ENCODE measurements at regions not wholly inside any gene's neighbourhood (a gene's known extent, or its start where the extent isn't known, plus 50 kb on each side); places are given as distances from the start of the nearest gene placed in this dataset.
"Not testable (repeated sequence)": the region's sequence is repeated elsewhere in the genome, so short reads cannot be mapped to it uniquely, and the experiment has no call there.

DNA sequence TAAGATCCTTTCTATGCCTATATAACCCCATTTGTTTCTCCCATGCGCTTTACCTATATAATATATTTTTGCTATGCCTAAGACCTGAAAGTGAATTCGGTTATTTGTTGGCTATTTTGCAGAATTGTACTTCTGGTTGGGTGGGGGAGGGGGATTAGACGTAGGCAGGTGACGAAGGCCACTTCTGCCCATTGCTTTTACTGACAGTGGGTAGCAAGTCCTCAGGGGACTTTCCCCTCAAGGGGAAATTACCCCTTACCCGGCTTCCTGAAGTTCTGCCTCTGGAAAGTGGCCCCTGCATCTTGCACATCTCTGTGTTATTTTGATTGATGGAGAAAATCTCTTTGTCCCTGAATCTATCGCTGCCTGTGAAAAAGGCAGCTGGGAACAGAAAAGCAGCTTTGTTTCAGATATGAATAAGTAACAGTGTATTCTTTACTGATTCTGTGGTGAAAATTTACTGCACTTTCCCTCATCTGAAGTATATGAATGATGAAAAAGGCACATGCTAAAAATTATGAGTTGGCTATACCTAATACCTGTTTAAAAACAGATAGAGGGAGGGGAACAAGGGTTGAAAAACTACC lies 133.9 kb downstream of the UTRN start:
- Histone ChIP-seq H3K4me2 (ENCODE audit: low read depth, low read length) (no peak overlapping the region), H3K79me2 (ENCODE audit: low read length) (no peaks in the 10 kb centered on the region), H3K9me2 (replicated peaks; ENCODE audit: insufficient read depth, low read length) (no peaks in the 10 kb centered on the region), H2AFZ (ENCODE audit: low read length) (no peak overlapping the region), H4K20me1 (ENCODE audit: insufficient read depth, low read length) (no peaks in the 10 kb centered on the region), H3K9ac (ENCODE audit: low read length) (no peak overlapping the region), H3K27ac (ENCODE audit: low read length) (no peak overlapping the region), H3K9me3 (replicated peaks; ENCODE audit: insufficient read depth, low read length) (no peaks in the 10 kb centered on the region), H3K27me3 (replicated peaks; ENCODE audit: insufficient read depth, low read length) (no peaks in the 10 kb centered on the region), H3F3A (ENCODE audit: insufficient read depth, low read length) (no peaks in the 10 kb centered on the region), H3K4me3 (ENCODE audit: low read length) (no peak overlapping the region), H3K36me3 (replicated peaks; ENCODE audit: insufficient read depth, low read length) (no peaks in the 10 kb centered on the region), H3K4me1 (ENCODE audit: low read length) (no peaks in the 10 kb centered on the region)
- TF ChIP-seq EZH2phosphoT487 (IDR thresholded peaks at IDR 0.05; ENCODE audit: low read length), result no peak
- TF ChIP-seq, protein P1, sequence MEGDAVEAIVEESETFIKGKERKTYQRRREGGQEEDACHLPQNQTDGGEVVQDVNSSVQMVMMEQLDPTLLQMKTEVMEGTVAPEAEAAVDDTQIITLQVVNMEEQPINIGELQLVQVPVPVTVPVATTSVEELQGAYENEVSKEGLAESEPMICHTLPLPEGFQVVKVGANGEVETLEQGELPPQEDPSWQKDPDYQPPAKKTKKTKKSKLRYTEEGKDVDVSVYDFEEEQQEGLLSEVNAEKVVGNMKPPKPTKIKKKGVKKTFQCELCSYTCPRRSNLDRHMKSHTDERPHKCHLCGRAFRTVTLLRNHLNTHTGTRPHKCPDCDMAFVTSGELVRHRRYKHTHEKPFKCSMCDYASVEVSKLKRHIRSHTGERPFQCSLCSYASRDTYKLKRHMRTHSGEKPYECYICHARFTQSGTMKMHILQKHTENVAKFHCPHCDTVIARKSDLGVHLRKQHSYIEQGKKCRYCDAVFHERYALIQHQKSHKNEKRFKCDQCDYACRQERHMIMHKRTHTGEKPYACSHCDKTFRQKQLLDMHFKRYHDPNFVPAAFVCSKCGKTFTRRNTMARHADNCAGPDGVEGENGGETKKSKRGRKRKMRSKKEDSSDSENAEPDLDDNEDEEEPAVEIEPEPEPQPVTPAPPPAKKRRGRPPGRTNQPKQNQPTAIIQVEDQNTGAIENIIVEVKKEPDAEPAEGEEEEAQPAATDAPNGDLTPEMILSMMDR (IDR thresholded peaks at IDR 0.05; ENCODE audit: low read length), result no peak
- no peak for DNase-seq

DNA sequence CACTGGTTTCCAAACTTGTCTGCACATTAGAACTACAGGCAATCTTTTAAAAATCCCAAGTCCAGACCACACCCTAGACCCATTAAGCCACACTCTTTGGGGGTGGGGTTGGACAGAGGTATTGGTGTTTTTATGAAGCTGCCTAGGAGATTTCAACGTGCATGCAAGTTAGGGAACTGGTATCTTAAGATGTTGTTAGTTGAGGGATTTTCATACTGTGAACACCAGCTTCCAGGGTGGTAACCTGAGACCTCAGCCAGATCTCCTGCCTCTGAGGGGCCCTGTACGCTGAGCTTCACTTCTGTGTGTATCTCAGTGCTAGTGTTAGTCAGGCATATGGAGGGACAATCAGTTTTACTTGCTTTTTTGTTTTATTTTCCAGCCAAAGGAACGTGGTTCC lies 138.0 kb downstream of the UTRN start:
- Histone ChIP-seq H3K4me2 (ENCODE audit: low read depth, low read length) (no peak overlapping the region), H3K9me2 (replicated peaks; ENCODE audit: insufficient read depth, low read length) (no peaks in the 10 kb centered on the region), H3K27me3 (replicated peaks; ENCODE audit: insufficient read depth, low read length) (no peaks in the 10 kb centered on the region), H3K36me3 (replicated peaks; ENCODE audit: insufficient read depth, low read length) (no peaks in the 10 kb centered on the region), H3K9me3 (replicated peaks; ENCODE audit: insufficient read depth, low read length) (no peaks in the 10 kb centered on the region), H3K4me1 (ENCODE audit: low read length) (no peaks in the 10 kb centered on the region), H3K4me3 (ENCODE audit: low read length) (no peak overlapping the region), H3K9ac (ENCODE audit: low read length) (no peak overlapping the region), H2AFZ (ENCODE audit: low read length) (no peak overlapping the region), H4K20me1 (ENCODE audit: insufficient read depth, low read length) (no peaks in the 10 kb centered on the region), H3F3A (ENCODE audit: insufficient read depth, low read length) (no peaks in the 10 kb centered on the region), H3K79me2 (ENCODE audit: low read length) (no peaks in the 10 kb centered on the region), H3K27ac (ENCODE audit: low read length) (no peak overlapping the region)
- TF ChIP-seq, protein P1 (IDR thresholded peaks at IDR 0.05; ENCODE audit: low read length), result no peak
- no peak for TF ChIP-seq EZH2 (optimal IDR thresholded peaks at IDR 0.05; ENCODE audit: low read depth, low read length)
- TF ChIP-seq EZH2phosphoT487 (IDR thresholded peaks at IDR 0.05; ENCODE audit: low read length), result no peak
- no peak for DNase-seq

DNA sequence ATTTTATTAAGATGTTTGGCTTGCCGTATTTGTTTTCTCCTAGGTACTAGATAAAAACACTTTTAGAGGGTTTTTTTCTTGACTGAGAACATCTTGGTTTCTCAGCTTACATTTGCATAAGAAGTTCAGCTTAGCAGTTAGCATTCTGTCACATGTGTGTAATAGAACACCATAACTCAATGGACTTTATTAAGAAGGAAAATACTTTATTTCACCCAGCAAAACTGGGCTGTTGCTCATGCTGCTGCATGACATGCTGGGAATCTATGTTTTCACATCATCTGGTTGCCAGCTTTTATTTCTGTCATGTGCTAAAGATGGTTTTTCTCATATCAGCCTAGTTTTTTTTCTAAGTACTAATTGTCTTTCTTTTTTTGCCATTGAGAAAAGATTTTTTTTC lies 144.6 kb downstream of the UTRN start:
- no peak overlapping the region for H3K9ac ChIP-seq (ENCODE audit: low read length)
- H3K9me3 ChIP-seq (replicated peaks; ENCODE audit: insufficient read depth, low read length), result no peaks in the 10 kb centered on the region
- H3K36me3 ChIP-seq (replicated peaks; ENCODE audit: insufficient read depth, low read length), result no peaks in the 10 kb centered on the region
- no peaks in the 10 kb centered on the region for H3K27me3 ChIP-seq (replicated peaks; ENCODE audit: insufficient read depth, low read length)
- no peaks in the 10 kb centered on the region for H3F3A ChIP-seq (ENCODE audit: insufficient read depth, low read length)
- H3K9me2 ChIP-seq (replicated peaks; ENCODE audit: insufficient read depth, low read length), result no peaks in the 10 kb centered on the region
- no peak overlapping the region for H3K4me2 ChIP-seq (ENCODE audit: low read depth, low read length)
- H3K27ac ChIP-seq (ENCODE audit: low read length), result no peak overlapping the region
- no peaks in the 10 kb centered on the region for H3K79me2 ChIP-seq (ENCODE audit: low read length)
- no peaks in the 10 kb centered on the region for H4K20me1 ChIP-seq (ENCODE audit: insufficient read depth, low read length)
- no peak overlapping the region for H2AFZ ChIP-seq (ENCODE audit: low read length)
- no peaks in the 10 kb centered on the region for H3K4me1 ChIP-seq (ENCODE audit: low read length)
- TF ChIP-seq EZH2 (optimal IDR thresholded peaks at IDR 0.05; ENCODE audit: low read depth, low read length), result no peak
- TF ChIP-seq, protein P1 (IDR thresholded peaks at IDR 0.05; ENCODE audit: low read length), result no peak
- TF ChIP-seq EZH2phosphoT487 (IDR thresholded peaks at IDR 0.05; ENCODE audit: low read length), result no peak
- no peak overlapping the region for H3K4me3 ChIP-seq (ENCODE audit: low read length)
- DNase-seq, result no peak

DNA sequence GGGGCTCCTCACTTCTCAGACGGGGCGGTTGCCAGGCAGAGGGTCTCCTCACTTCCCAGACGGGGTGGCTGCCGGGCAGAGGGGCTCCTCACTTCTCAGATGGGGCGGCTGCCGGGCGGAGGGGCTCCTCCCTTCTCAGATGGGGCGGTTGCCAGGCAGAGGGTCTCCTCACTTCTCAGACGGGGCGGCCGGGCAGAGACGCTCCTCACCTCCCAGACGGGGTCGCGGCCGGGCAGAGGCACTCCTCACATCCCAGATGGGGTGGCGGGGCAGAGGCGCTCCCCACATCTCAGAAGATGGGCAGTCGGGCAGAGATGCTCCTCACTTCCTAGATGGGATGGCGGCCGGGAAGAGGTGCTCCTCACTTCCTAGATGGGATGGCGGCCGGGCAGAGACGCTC lies 148.3 kb downstream of the UTRN start:
- not testable (repeated sequence) for H3K9me3 ChIP-seq (replicated peaks; ENCODE audit: insufficient read depth, low read length); H3K9me2 ChIP-seq (replicated peaks; ENCODE audit: insufficient read depth, low read length); H3K4me3 ChIP-seq (ENCODE audit: low read length); H3F3A ChIP-seq (ENCODE audit: insufficient read depth, low read length); H3K36me3 ChIP-seq (replicated peaks; ENCODE audit: insufficient read depth, low read length); H2AFZ ChIP-seq (ENCODE audit: low read length); H3K9ac ChIP-seq (ENCODE audit: low read length); H3K27ac ChIP-seq (ENCODE audit: low read length); H3K4me2 ChIP-seq (ENCODE audit: low read depth, low read length); H4K20me1 ChIP-seq (ENCODE audit: insufficient read depth, low read length); H3K79me2 ChIP-seq (ENCODE audit: low read length); H3K27me3 ChIP-seq (replicated peaks; ENCODE audit: insufficient read depth, low read length); H3K4me1 ChIP-seq (ENCODE audit: low read length); DNase-seq
